ENCODE measurements at regions not wholly inside any gene's neighbourhood (a gene's known extent, or its start where the extent isn't known, plus 50 kb on each side); places are given as distances from the start of the nearest gene placed in this dataset.

GRCh38 chr10:64637939-64638338 lies 1116.7 kb downstream of the REEP3 start:
- Mint-ChIP-seq H3K27ac (no peak overlapping the region), H3K9me3 (ENCODE audit: insufficient read depth) (no peaks in the 10 kb centered on the region), H3K27me3 (no peaks in the 10 kb centered on the region), H3K4me3 (no peak overlapping the region), H3K4me1 (no peaks in the 10 kb centered on the region)
- POLR2A ChIA-PET: no interaction called here
- peaks cover 0 to 3% (median 0%) of the 10 kb centered on the region in 3 donors for H3K9me3 ChIP-seq (ENCODE audit: control extremely low read depth in 1 of 3, control insufficient read depth in 2 of 3, insufficient read depth in 1 of 3, low read length in 2 of 3)
- no peaks in the 10 kb centered on the region for H3K27me3 ChIP-seq (replicated peaks in 1 of 4; ENCODE audit: control extremely low read depth in 1 of 4, control insufficient read depth in 3 of 4, insufficient read depth in 4 of 4, low read length in 3 of 4)
- no peak for TF ChIP-seq CTCF (IDR thresholded peaks at IDR 0.05)
- no peak for TF ChIP-seq EZH2 (IDR thresholded peaks at IDR 0.05; ENCODE audit: borderline replicate concordance, insufficient read depth, low read depth, low read length, poor library complexity, severe bottlenecking)
- no peaks in the 10 kb centered on the region for H4K20me1 ChIP-seq (ENCODE audit: control insufficient read depth, insufficient read depth, low read length, poor library complexity, severe bottlenecking)
- WGBS (ENCODE audit: insufficient coverage): 86% methylated on average over 1 of the region's 1 CpG
- no peak overlapping the region for H3K27ac ChIP-seq (ENCODE audit: low read length in 2 of 2)
- CTCF ChIA-PET: no interaction called here
- no peak overlapping the region for H3K9ac ChIP-seq (ENCODE audit: low read length)
- intact Hi-C loops (cut with micrococcal nuclease): no loop called here
- H3K4me2 ChIP-seq (replicated peaks; ENCODE audit: low read depth, low read length, poor library complexity, severe bottlenecking): no peak overlapping the region
- H3K4me3 ChIP-seq (ENCODE audit: control extremely low read depth in 1 of 5, extremely low read depth in 1 of 5, insufficient read depth in 1 of 5, low read depth in 2 of 5, low read length in 4 of 5): no peak overlapping the region
- H3K4me1 ChIP-seq (ENCODE audit: control insufficient read depth in 2 of 2, insufficient read depth in 2 of 2, low read length in 2 of 2): no peaks in the 10 kb centered on the region
- H3K79me2 ChIP-seq (ENCODE audit: control insufficient read depth, insufficient read depth, low read length): no peaks in the 10 kb centered on the region
- no peak overlapping the region for H2AFZ ChIP-seq (ENCODE audit: insufficient read depth, low read depth, low read length, poor library complexity, severe bottlenecking)
- H3K36me3 ChIP-seq (replicated peaks in 1 of 2; ENCODE audit: control extremely low read depth in 1 of 2, control insufficient read depth in 1 of 2, extremely low read depth in 1 of 2, insufficient read depth in 2 of 2, low read length in 1 of 2): no peaks in the 10 kb centered on the region
- no peak for DNase-seq
- ATAC-seq (ENCODE audit: low read depth): no peak

GRCh38 chr10:64648915-64649314 lies 1127.7 kb downstream of the REEP3 start:
- DNase-seq (no peak), ATAC-seq (ENCODE audit: low read depth) (no peak)
- intact Hi-C loops (cut with micrococcal nuclease): no loop called here
- H3K27me3 ChIP-seq (replicated peaks in 1 of 4; ENCODE audit: control extremely low read depth in 1 of 4, control insufficient read depth in 3 of 4, insufficient read depth in 4 of 4, low read length in 3 of 4): no peaks in the 10 kb centered on the region
- H3K4me3 Mint-ChIP-seq: no peak overlapping the region
- WGBS (ENCODE audit: insufficient coverage): 50% methylated on average over 1 of the region's 3 CpGs
- no peaks in the 10 kb centered on the region for H3K27me3 Mint-ChIP-seq
- ChIA-PET CTCF (no interaction called here), POLR2A (no interaction called here)
- H4K20me1 ChIP-seq (ENCODE audit: control insufficient read depth, insufficient read depth, low read length, poor library complexity, severe bottlenecking): no peaks in the 10 kb centered on the region
- no peak overlapping the region for H3K4me2 ChIP-seq (replicated peaks; ENCODE audit: low read depth, low read length, poor library complexity, severe bottlenecking)
- no peak overlapping the region for H3K4me3 ChIP-seq (ENCODE audit: control extremely low read depth in 1 of 5, extremely low read depth in 1 of 5, insufficient read depth in 1 of 5, low read depth in 2 of 5, low read length in 4 of 5)
- H3K27ac Mint-ChIP-seq: no peak overlapping the region
- no peaks in the 10 kb centered on the region for H3K9me3 Mint-ChIP-seq (ENCODE audit: insufficient read depth)
- no peaks in the 10 kb centered on the region for H3K4me1 ChIP-seq (ENCODE audit: control insufficient read depth in 2 of 2, insufficient read depth in 2 of 2, low read length in 2 of 2)
- no peaks in the 10 kb centered on the region for H3K79me2 ChIP-seq (ENCODE audit: control insufficient read depth, insufficient read depth, low read length)
- H2AFZ ChIP-seq (ENCODE audit: insufficient read depth, low read depth, low read length, poor library complexity, severe bottlenecking): no peak overlapping the region
- H3K4me1 Mint-ChIP-seq: no peaks in the 10 kb centered on the region
- TF ChIP-seq CTCF (IDR thresholded peaks at IDR 0.05) (no peak), EZH2 (IDR thresholded peaks at IDR 0.05; ENCODE audit: borderline replicate concordance, insufficient read depth, low read depth, low read length, poor library complexity, severe bottlenecking) (no peak)
- H3K27ac ChIP-seq (ENCODE audit: low read length in 2 of 2): no peak overlapping the region
- no peaks in the 10 kb centered on the region for H3K36me3 ChIP-seq (replicated peaks in 1 of 2; ENCODE audit: control extremely low read depth in 1 of 2, control insufficient read depth in 1 of 2, extremely low read depth in 1 of 2, insufficient read depth in 2 of 2, low read length in 1 of 2)
- no peaks in the 10 kb centered on the region for H3K9me3 ChIP-seq (ENCODE audit: control extremely low read depth in 1 of 3, control insufficient read depth in 2 of 3, insufficient read depth in 1 of 3, low read length in 2 of 3)
- H3K9ac ChIP-seq (ENCODE audit: low read length): no peak overlapping the region

All from B cell (primary cell).